ENCODE measurements at regions not wholly inside any gene's neighbourhood (a gene's known extent, or its start where the extent isn't known, plus 50 kb on each side); places are given as distances from the start of the nearest gene placed in this dataset.
A peak's percentile ranks its signal among the peaks of the same experiment; 100 is the strongest.
"Not testable (repeated sequence)": the region's sequence is repeated elsewhere in the genome, so short reads cannot be mapped to it uniquely, and the experiment has no call there.

- H3K36me3 Mint-ChIP-seq (ENCODE audit: low read depth) = no peaks in the 10 kb centered on the region
- H3K27ac Mint-ChIP-seq (ENCODE audit: unreplicated experiment) = no peak overlapping the region
- H3K9me3 Mint-ChIP-seq (ENCODE audit: low read depth) = peaks cover 4% of the 10 kb centered on the region
- H3K4me3 Mint-ChIP-seq (ENCODE audit: unreplicated experiment) = no peak overlapping the region
- DNase-seq (ENCODE audit: low spot score) = no peak
- H3K27me3 Mint-ChIP-seq (ENCODE audit: low read depth) = peaks cover 2% of the 10 kb centered on the region
- no peak for TF ChIP-seq CTCF (IDR thresholded peaks at IDR 0.05)
- no peaks in the 10 kb centered on the region for H3K4me1 Mint-ChIP-seq (ENCODE audit: low read depth)
Observed at GRCh38 chr14:30357791-30358190, 201.2 kb upstream of the G2E3 start.

GRCh38 chr14:30362369-30363218 lies 196.4 kb upstream of the G2E3 start:
- DNase-seq (ENCODE audit: low spot score) = no peak
- no peaks in the 10 kb centered on the region for H3K36me3 Mint-ChIP-seq (ENCODE audit: low read depth)
- no peaks in the 10 kb centered on the region for H3K27me3 Mint-ChIP-seq (ENCODE audit: low read depth)
- no peaks in the 10 kb centered on the region for H3K4me1 Mint-ChIP-seq (ENCODE audit: low read depth)
- no peak for TF ChIP-seq CTCF (IDR thresholded peaks at IDR 0.05)
- H3K4me3 Mint-ChIP-seq (ENCODE audit: unreplicated experiment) = no peak overlapping the region
- no peak overlapping the region for H3K27ac Mint-ChIP-seq (ENCODE audit: unreplicated experiment)
- peaks cover 4% of the 10 kb centered on the region for H3K9me3 Mint-ChIP-seq (ENCODE audit: low read depth)

- not testable (repeated sequence) for H3K9me3 Mint-ChIP-seq (ENCODE audit: low read depth); H3K27ac Mint-ChIP-seq (ENCODE audit: unreplicated experiment); DNase-seq (ENCODE audit: low spot score); H3K27me3 Mint-ChIP-seq (ENCODE audit: low read depth); H3K36me3 Mint-ChIP-seq (ENCODE audit: low read depth); H3K4me1 Mint-ChIP-seq (ENCODE audit: low read depth)
- H3K4me3 Mint-ChIP-seq (ENCODE audit: unreplicated experiment) = peak overlapping the region; percentile 29
Observed at GRCh38 chr14:30363219-30363880, 195.6 kb upstream of the G2E3 start.

- no peaks in the 10 kb centered on the region for H3K36me3 Mint-ChIP-seq (ENCODE audit: low read depth)
- H3K4me1 Mint-ChIP-seq (ENCODE audit: low read depth) = no peaks in the 10 kb centered on the region
- no peak overlapping the region for H3K27ac Mint-ChIP-seq (ENCODE audit: unreplicated experiment)
- H3K9me3 Mint-ChIP-seq (ENCODE audit: low read depth) = no peaks in the 10 kb centered on the region
- no peak for TF ChIP-seq CTCF (IDR thresholded peaks at IDR 0.05)
- DNase-seq (ENCODE audit: low spot score) = no peak
- no peak overlapping the region for H3K4me3 Mint-ChIP-seq (ENCODE audit: unreplicated experiment)
- H3K27me3 Mint-ChIP-seq (ENCODE audit: low read depth) = peaks cover 10% of the 10 kb centered on the region
Observed at GRCh38 chr14:30369502-30370180, 189.3 kb upstream of the G2E3 start.

GRCh38 chr14:30373053-30373452 lies 185.9 kb upstream of the G2E3 start:
- no peak for TF ChIP-seq CTCF (IDR thresholded peaks at IDR 0.05)
- no peak for DNase-seq (ENCODE audit: low spot score)

More at GRCh38 chr14:30373053-30373452, 185.9 kb upstream of the G2E3 start:
- Mint-ChIP-seq H3K4me3 (ENCODE audit: unreplicated experiment) (no peak overlapping the region), H3K27me3 (ENCODE audit: low read depth) (peaks cover 12% of the 10 kb centered on the region), H3K9me3 (ENCODE audit: low read depth) (no peaks in the 10 kb centered on the region), H3K36me3 (ENCODE audit: low read depth) (no peaks in the 10 kb centered on the region), H3K4me1 (ENCODE audit: low read depth) (no peaks in the 10 kb centered on the region), H3K27ac (ENCODE audit: unreplicated experiment) (no peak overlapping the region)
